ENCODE measurements at regions not wholly inside any gene's neighbourhood (a gene's known extent, or its start where the extent isn't known, plus 50 kb on each side); places are given as distances from the start of the nearest gene placed in this dataset.

GRCh38 chr14:100674897-100675619 lies 51.6 kb upstream of the DLK1 start:
- no peak for DNase-seq (ENCODE audit: low spot score)

DNA sequence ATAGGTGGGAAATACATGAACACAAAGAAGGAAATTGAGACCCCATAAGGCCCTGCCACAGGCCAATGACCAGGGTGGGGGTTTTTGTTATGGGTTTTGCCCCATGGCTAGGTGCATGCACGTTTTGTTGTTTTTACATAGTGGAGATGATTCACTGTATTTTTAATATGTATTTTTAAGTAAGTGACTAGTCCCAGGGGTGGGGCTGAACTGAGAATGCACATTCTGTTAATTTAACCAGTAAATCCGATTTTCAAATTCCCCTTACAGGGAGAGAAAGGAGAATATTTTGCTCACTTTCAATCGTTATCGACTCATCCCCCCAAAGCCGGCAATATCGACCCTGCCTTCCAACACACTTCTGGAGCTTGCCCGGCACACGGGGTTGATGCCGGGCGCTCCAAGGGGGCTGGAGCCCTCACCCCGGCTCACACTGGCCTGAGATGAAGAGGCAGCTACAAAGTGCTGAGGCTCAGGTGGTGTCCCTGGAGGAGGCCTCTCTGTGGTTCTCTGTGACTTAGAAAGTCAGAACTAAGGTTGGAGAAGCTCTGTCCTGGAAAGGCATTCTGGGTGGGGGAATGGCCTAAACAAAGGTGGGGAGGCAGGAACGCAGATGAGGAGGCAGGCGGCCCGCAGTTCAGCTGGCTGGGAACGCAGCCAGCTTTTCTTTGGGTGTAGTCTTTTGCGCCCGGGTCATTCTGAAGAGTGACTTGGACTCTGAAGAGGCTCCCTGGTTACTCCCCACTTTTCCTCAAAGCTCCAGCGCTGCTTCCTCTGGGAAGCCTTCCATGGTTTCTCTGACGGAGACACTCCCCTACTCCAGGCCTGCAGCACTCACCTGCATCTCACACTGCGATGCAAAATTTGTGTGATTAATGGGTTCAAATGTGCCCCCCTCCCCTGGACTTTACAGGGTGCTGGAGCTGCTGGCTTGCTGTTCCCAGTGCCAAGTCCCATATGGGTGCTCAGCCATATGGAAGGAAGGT lies 50.7 kb upstream of the DLK1 start:
- DNase-seq (ENCODE audit: low spot score): no peak
